MM.1S (cell line): ENCODE measurements at regions not wholly inside any gene's neighbourhood (a gene's known extent, or its start where the extent isn't known, plus 50 kb on each side); places are given as distances from the start of the nearest gene placed in this dataset.

Experiments used
- CTCF ChIP-seq: fragments of 300-600 bp; sonication (generic); IDR thresholded peaks from 2 replicates; pipeline ENCODE4 v1.5.1; 2016; ENCODE audit warnings: antibody characterized with exemption, low read length, mixed read lengths
- EZH2 ChIP-seq: fragments of 300-600 bp; sonication (generic); optimal IDR thresholded peaks from 2 replicates; pipeline ENCODE3; 2017; ENCODE audit warnings: low read depth, mild to moderate bottlenecking, antibody characterized with exemption, low read length, mixed read lengths

DNA sequence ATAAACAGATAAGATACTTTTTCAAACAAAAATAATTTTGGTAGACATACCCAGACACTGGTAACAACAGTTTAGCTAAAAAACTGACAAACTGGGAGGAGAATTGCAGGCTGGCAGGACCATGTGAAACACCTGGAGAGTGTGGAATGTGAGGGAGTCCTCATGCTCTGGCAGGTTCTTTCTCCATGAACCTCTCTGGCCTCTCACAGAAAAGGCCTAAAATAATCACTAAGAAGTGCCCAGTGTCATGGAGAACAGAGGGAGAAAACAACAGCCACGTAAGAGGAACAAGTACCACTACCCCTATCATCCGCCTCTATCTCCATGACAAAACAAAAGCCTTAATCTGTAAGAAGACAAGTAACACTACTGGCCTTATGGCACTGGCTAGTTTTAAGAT lies 1227.5 kb upstream of the CDH9 start:
- TF ChIP-seq CTCF = no peak
- TF ChIP-seq EZH2 = no peak
